H9 (cell line): ENCODE measurements at regions not wholly inside any gene's neighbourhood (a gene's known extent, or its start where the extent isn't known, plus 50 kb on each side); places are given as distances from the start of the nearest gene placed in this dataset.

ENCODE experiments used
- DNase-seq: peaks from one replicate; pipeline ENCODE4 v3.0.0-alpha.2; 2017
- H2AFZ ChIP-seq: one replicate; pipeline ENCODE4 v1.6.1; 2013; ENCODE audit warnings: mild to moderate bottlenecking, low read length, control low read depth, moderate library complexity
- H2AK5ac ChIP-seq: 2 replicates; pipeline ENCODE4 v1.6.1; 2013; ENCODE audit warnings: low read length, control low read depth, mixed read lengths; ENCODE audit not compliant: insufficient read length
- H2BK120ac ChIP-seq: one replicate; pipeline ENCODE4 v1.6.1; 2013; ENCODE audit warnings: low read depth, mild to moderate bottlenecking, low read length, control low read depth, inconsistent platforms; ENCODE audit not compliant: poor library complexity, severe bottlenecking
- H2BK12ac ChIP-seq: 2 replicates; pipeline ENCODE4 v1.6.1; 2013; ENCODE audit warnings: low read length, control low read depth, mixed read lengths, low read depth; ENCODE audit not compliant: insufficient read length
- H2BK15ac ChIP-seq: 2 replicates; pipeline ENCODE4 v1.6.1; 2013; ENCODE audit warnings: low read depth, low read length, control low read depth
- H2BK20ac ChIP-seq: one replicate; pipeline ENCODE4 v1.6.1; 2013; ENCODE audit warnings: low read depth, mild to moderate bottlenecking, low read length, control low read depth, inconsistent platforms; ENCODE audit not compliant: poor library complexity, severe bottlenecking
- H2BK5ac ChIP-seq: 2 replicates; pipeline ENCODE4 v1.6.1; 2013; ENCODE audit warnings: low read length, control low read depth, mixed read lengths; ENCODE audit not compliant: insufficient read length
- H3K14ac ChIP-seq: 2 replicates; pipeline ENCODE4 v1.6.1; 2013; ENCODE audit warnings: low read length, control low read depth; ENCODE audit not compliant: insufficient read depth
- H3K18ac ChIP-seq: 2 replicates; pipeline ENCODE4 v1.6.1; 2013; ENCODE audit warnings: low read depth, mild to moderate bottlenecking, mixed read lengths, low read length, control low read depth; ENCODE audit not compliant: insufficient read length
- H3K23ac ChIP-seq: 2 replicates; pipeline ENCODE4 v1.6.1; 2013; ENCODE audit warnings: low read length, control low read depth, mixed read lengths, low read depth; ENCODE audit not compliant: insufficient read length
- H3K23me2 ChIP-seq: 2 replicates; pipeline ENCODE4 v1.6.1; 2013; ENCODE audit warnings: low read depth, mild to moderate bottlenecking, mixed read lengths, low read length, control low read depth; ENCODE audit not compliant: insufficient read length, poor library complexity, severe bottlenecking
- H3K27ac ChIP-seq: 2 replicates; pipeline ENCODE4 v1.5.1; 2013; ENCODE audit warnings: low read length, control low read depth, mixed read lengths, low read depth; ENCODE audit not compliant: insufficient read length
- H3K27me3 ChIP-seq: 2 replicates; pipeline ENCODE4 v1.6.1; 2013; ENCODE audit warnings: low read length, control low read depth, inconsistent platforms; ENCODE audit not compliant: insufficient read depth
- H3K4ac ChIP-seq: 2 replicates; pipeline ENCODE4 v1.6.1; 2013; ENCODE audit warnings: low read depth, mild to moderate bottlenecking, control low read depth, inconsistent platforms, low read length, moderate library complexity
- H3K4me1 ChIP-seq: 2 replicates; pipeline ENCODE4 v1.6.1; 2013; ENCODE audit warnings: low read length, control low read depth, inconsistent platforms; ENCODE audit not compliant: insufficient read depth
- H3K4me2 ChIP-seq: 2 replicates; pipeline ENCODE4 v1.6.1; 2013; ENCODE audit warnings: low read length, control low read depth, mixed read lengths; ENCODE audit not compliant: insufficient read length, insufficient read depth
- H3K56ac ChIP-seq: 2 replicates; pipeline ENCODE4 v1.6.1; 2013; ENCODE audit warnings: low read depth, mild to moderate bottlenecking, mixed read lengths, low read length, control low read depth; ENCODE audit not compliant: insufficient read length
- H3K79me1 ChIP-seq: 2 replicates; pipeline ENCODE4 v1.6.1; 2013; ENCODE audit warnings: low read depth, mild to moderate bottlenecking, moderate library complexity, low read length, control low read depth, inconsistent platforms; ENCODE audit not compliant: insufficient read depth, poor library complexity, severe bottlenecking
- H3K79me2 ChIP-seq: 2 replicates; pipeline ENCODE4 v1.6.1; 2013; ENCODE audit warnings: low read length, control low read depth, inconsistent platforms; ENCODE audit not compliant: insufficient read depth
- H3K9ac ChIP-seq: 2 replicates; pipeline ENCODE4 v1.6.1; 2013; ENCODE audit warnings: low read length, control low read depth, mixed read lengths; ENCODE audit not compliant: insufficient read length; ENCODE audit errors: extremely low read depth
- H3K9me3 ChIP-seq: one replicate; pipeline ENCODE4 v1.6.1; 2013; ENCODE audit warnings: low read depth, low read length, inconsistent platforms; ENCODE audit not compliant: control insufficient read depth
- H3T11ph ChIP-seq: one replicate; pipeline ENCODE4 v1.6.1; 2013; ENCODE audit warnings: mild to moderate bottlenecking, low read length, control low read depth, inconsistent platforms
- H4K20me1 ChIP-seq: one replicate; pipeline ENCODE4 v1.6.1; 2013; ENCODE audit not compliant: control insufficient read depth, insufficient read length, insufficient read depth
- H4K5ac ChIP-seq: 2 replicates; pipeline ENCODE4 v1.6.1; 2013; ENCODE audit warnings: low read depth, mild to moderate bottlenecking, mixed read lengths, low read length, control low read depth; ENCODE audit not compliant: insufficient read length
- H4K8ac ChIP-seq: replicated peaks from 2 replicates; pipeline ENCODE4 v1.6.1; 2013; ENCODE audit warnings: low read length, control low read depth, mixed read lengths, low read depth; ENCODE audit not compliant: insufficient read length
- H4K91ac ChIP-seq: 2 replicates; pipeline ENCODE4 v1.6.1; 2013; ENCODE audit warnings: low read depth, mild to moderate bottlenecking, moderate library complexity, mixed read lengths, low read length, control low read depth; ENCODE audit not compliant: insufficient read length
- H3K27ac Mint-ChIP-seq, 3 experiments: 2 replicates in 2 of 3; 3 replicates in 1 of 3; pipeline ENCODE4 v1.8.0; 2020 to 2021; ENCODE audit warnings: mixed read lengths in 3 of 3, mild to moderate bottlenecking in 1 of 3, moderate library complexity in 1 of 3
- H3K27me3 Mint-ChIP-seq: 2 replicates; pipeline ENCODE4 v1.8.0; 2021; ENCODE audit warnings: low read depth, mild to moderate bottlenecking, moderate library complexity, mixed read lengths
- H3K36me3 Mint-ChIP-seq, 3 experiments: 2 replicates in 2 of 3; 3 replicates in 1 of 3; pipeline ENCODE4 v1.8.0; 2020 to 2021; ENCODE audit warnings: low read depth in 3 of 3, mixed read lengths in 3 of 3; ENCODE audit not compliant: insufficient read depth in 1 of 3
- H3K4me1 Mint-ChIP-seq, 2 experiments: 2 replicates each; pipeline ENCODE4 v1.8.0; 2020; ENCODE audit warnings: mixed read lengths in 2 of 2
- H3K4me3 Mint-ChIP-seq, 2 experiments: 2 replicates in 1 of 2; 3 replicates in 1 of 2; pipeline ENCODE4 v1.8.0; 2020 to 2021; ENCODE audit warnings: mild to moderate bottlenecking in 2 of 2, mixed read lengths in 2 of 2, moderate library complexity in 1 of 2
- H3K9me3 Mint-ChIP-seq, 2 experiments: 2 replicates in 1 of 2; 3 replicates in 1 of 2; pipeline ENCODE4 v1.8.0; 2020; ENCODE audit warnings: mild to moderate bottlenecking in 2 of 2, mixed read lengths in 2 of 2, moderate library complexity in 1 of 2
- CTCF ChIP-seq: fragments of 200-600 bp; sonication (generic); conservative IDR thresholded peaks from 3 replicates; pipeline ENCODE4 v1.8.0; 2021; ENCODE audit warnings: antibody characterized with exemption, mild to moderate bottlenecking
- WGBS: extraction: QIAGEN DNeasy Blood & Tissue Kit; methylation state at CpG from one replicate; pipeline ENCODE4 v1.1.7; 2013; ENCODE audit warnings: missing lambda C conversion rate, low lambda C conversion rate, mixed read lengths; ENCODE audit not compliant: insufficient read length; ENCODE audit errors: extremely low coverage; 5-methylcytosine and 5-hydroxymethylcytosine counted together

- Histone ChIP-seq H3K23ac (no peak overlapping the region), H2BK12ac (no peak overlapping the region), H3K14ac (no peak overlapping the region), H4K20me1 (no peaks in the 10 kb centered on the region), H3K79me2 (no peaks in the 10 kb centered on the region), H3K56ac (no peak overlapping the region), H3K4me1 (no peaks in the 10 kb centered on the region), H3K27me3 (no peaks in the 10 kb centered on the region), H3K9me3 (no peaks in the 10 kb centered on the region), H3K18ac (no peak overlapping the region), H4K91ac (no peak overlapping the region), H2BK20ac (no peak overlapping the region), H2BK120ac (no peak overlapping the region), H3K27ac (no peak overlapping the region), H3T11ph (no peak overlapping the region), H2AFZ (no peak overlapping the region), H3K23me2 (no peaks in the 10 kb centered on the region), H3K79me1 (no peaks in the 10 kb centered on the region), H2AK5ac (no peak overlapping the region), H3K4ac (no peak overlapping the region), H2BK5ac (no peak overlapping the region), H2BK15ac (no peak overlapping the region), H3K4me2 (no peak overlapping the region), H4K5ac (no peak overlapping the region), H3K9ac (no peak overlapping the region), H4K8ac (no peak overlapping the region)
- Mint-ChIP-seq H3K4me3 (no peak overlapping the region), H3K36me3 (no peaks in the 10 kb centered on the region), H3K27ac (no peak overlapping the region), H3K4me1 (no peaks in the 10 kb centered on the region), H3K9me3 (no peaks in the 10 kb centered on the region), H3K27me3 (no peaks in the 10 kb centered on the region; the same call in 1 of the 2 replicates)
- no peak for TF ChIP-seq CTCF
- DNase-seq, result no peak
- WGBS, result no CpG with 5 or more reads among the region's 1 CpG
These were observed 96.0 kb upstream of the POT1 start for GRCh38 chr7:125025620-125026019.
